NCI-H2196 treated with DMSO at 0.1 percent for 48 hours (cell line): ENCODE measurements at regions not wholly inside any gene's neighbourhood (a gene's known extent, or its start where the extent isn't known, plus 50 kb on each side); places are given as distances from the start of the nearest gene placed in this dataset.

Experiments
- DNase-seq: peaks from one replicate; lab custom pipeline; 2025; ENCODE audit not compliant: unreplicated experiment; lab: John Stamatoyannopoulos, UW

DNA sequence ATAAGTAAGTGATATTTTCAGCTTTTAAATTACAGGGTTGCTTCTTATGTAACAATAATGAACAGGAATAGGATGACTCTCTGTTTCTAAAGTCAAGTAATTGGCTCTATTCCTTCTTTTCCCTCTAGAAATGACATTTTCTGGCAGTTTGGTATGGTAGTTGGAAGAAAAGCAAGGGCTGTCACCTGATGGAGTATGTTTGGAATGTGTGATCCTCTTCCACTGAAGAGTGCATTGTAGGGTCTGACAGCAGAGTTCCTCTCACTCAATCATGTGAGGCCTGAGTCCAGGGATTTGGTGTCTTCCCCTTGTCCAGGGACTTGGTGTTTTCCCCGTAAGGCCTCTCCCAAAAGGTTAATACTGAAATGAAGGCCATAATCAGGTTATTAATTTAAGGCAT lies 233.8 kb upstream of the FBXL7 start:
- no peak for DNase-seq

DNA sequence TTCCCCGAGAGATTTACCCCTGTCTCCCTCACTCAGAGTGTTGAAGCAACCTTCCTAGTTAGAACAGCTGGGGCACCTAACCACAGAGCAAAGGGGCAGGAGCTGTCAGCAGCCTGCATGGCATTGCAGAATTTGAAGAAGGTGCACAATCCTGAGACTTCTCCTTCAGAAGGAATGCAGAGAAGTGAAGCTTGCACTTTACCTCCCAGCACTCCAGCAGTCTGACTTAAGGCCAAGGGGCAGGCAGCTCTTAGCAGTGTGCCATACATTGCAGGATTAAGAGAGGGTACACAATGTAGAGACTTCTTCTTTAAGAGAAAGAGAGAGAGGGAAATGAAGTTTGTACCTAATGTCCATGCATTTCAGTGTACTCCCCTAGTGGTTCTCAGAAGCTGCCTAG lies 236.0 kb upstream of the FBXL7 start:
- DNase-seq = no peak

DNA sequence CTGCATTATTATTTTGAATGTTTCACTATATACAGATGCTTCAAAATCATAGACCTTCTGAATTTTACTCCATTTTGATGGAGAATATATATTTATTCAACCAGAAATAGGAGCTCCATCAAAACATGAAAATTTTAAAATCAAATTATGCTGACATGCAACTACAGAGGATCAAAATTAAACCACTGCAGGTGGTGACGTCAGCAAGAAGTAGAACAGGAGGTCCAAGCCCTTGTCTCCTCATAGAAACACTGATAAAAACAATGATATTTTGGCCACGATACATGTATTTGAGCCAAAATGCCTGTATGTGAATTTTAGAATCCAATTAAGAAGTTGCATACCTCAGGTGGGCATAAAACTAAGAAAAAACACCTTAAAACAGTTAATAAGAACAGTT lies 236.6 kb upstream of the FBXL7 start:
- no peak for DNase-seq

DNA sequence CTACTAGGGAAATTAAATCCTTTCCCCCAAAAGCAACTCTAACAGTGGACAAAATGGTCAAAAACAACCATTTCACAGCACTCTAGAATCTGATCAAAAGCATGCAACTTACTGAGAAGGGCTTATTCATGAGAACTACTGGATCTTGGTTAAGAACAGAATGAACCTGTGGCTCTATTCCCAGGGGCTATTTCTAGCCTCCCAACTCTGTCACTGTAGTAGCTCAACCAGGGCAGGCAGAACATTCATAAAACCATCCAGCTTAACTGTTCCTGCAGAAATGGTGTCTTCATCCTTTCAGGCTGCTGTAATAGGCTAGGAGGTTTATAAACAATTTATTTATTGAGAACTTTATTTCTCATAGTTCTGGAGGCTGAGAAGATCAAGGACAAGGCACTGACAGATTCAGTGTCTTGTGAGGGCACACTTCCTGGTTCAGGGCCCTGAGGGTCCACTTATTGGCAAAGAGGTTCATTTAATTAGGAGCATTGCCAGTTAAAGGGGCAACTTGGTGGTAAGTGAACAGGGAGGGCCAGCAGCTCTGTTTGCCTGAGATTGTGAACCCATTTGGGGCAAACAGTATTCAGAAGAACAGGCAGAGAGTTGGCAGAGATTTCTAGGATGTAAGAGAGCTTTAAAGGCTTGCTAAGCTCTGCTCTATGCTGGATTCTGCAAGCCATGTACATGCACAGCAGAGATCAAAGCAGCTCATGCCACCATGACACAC lies 238.5 kb upstream of the FBXL7 start:
- no peak for DNase-seq

DNA sequence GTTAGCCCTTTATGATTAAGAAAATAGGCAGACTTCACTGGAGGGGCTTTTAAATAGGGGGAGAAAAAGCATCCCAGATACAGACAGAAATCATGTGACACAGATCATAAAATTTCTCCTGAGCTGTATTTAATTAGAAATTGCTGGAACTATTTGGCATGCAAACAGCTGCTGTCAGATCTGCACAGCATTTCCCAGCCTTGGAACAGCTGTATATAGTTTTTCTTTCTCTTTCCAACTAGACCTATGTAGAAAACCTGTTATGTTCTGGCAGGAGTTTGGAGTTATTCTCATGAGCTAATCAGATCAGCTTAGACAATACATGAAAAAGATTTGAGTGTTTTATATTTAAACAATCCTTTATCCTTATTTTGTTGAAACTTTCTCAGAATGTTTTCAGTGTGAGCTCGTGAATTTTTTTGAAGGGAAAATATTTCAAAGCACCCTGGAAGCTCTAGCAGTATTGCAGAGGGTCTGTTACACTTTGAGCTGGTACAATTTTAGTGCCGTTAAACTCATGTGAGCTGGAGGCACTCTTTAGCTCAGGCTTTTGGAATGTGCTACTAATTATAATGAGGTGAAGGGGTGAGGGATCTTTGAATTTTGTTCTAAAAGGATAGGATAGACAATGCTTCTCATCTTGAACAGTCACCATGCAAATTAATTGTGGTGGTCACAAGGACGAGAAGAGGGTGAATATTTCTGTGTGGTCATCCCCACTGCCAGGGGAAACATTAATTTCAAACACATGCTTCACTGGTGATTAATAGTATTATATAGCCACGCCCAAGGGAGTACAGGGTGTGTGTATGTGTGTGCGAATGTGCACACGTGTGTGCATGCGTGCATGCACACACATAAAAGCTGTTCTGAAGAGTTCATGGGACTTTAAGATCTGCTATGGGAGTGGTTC lies 239.4 kb upstream of the FBXL7 start:
- DNase-seq = no peak

DNA sequence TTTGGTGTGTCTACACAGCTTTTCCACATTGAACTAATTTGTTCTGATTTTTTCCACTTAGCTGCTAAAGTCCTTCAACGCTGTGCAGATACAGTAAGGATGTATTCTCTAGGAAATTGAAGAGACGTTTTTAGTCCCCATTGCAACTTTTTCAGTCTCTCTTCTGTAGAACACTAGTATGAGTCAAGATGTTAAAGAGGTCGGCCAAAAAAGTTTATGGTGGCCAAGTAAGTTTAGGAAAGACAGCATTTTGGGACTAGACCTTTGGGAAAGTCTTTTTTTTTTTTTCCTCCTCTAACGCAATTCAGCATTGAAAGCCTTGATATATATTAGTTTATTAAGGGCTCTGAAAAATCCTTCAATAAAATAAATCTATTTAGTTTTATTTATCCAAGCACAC lies 243.5 kb upstream of the FBXL7 start:
- DNase-seq = no peak

DNA sequence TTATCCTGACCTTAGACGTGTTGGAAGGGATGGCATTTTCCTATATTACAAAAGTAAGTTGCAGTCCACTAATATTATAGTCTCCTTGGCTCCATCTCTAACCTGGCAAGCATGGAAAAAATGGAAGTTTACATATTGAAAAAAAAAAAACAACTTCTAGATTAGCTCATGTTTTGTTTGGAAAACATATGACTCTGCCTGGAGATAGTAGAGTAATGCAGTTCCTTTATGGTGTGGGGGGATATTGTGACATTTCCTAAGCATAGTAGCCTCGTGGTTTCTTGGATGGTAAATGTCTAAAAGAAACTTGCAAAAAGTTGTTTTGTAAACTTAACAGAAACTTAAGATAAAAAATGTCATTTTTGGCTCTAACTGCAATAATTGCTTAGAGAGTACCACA lies 244.4 kb upstream of the FBXL7 start:
- no peak for DNase-seq

DNA sequence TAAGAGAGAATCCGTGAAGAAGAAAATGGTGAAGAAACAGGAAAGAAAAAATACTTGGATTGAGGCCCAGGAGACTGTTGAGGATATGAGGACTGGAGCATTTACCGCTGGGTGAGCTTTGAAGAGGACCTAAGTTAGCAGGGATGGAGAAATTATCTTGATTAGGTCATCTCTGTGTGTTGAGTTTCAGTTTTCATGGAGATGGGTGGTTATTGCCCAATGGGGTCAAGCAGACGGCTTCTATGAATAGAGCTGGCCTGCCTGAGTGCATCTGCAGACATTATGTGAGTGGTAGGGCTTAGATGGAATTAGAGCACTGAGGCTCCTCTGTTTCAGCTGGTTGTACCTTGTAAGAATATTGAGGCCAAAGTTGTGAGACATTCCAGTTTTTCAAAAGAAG lies 245.4 kb upstream of the FBXL7 start:
- DNase-seq = no peak

DNA sequence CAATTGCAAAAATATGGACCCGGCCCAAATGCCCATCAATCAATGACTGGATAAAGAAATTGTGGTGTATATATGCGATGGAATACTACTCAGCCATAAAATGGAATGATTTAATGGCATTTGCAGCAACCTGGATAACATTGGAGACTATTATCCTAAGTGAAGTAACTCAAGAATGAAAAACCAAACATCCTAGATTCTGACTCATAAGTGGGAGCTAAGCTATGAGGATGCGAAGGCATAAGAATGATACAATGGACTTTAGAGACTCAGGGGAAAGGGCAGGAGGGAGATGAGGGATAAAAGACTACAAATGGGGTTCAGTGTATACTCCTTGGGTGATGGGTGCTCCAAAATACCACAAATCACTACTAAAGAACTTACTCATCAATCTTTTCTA lies 247.6 kb upstream of the FBXL7 start:
- DNase-seq = no peak

DNA sequence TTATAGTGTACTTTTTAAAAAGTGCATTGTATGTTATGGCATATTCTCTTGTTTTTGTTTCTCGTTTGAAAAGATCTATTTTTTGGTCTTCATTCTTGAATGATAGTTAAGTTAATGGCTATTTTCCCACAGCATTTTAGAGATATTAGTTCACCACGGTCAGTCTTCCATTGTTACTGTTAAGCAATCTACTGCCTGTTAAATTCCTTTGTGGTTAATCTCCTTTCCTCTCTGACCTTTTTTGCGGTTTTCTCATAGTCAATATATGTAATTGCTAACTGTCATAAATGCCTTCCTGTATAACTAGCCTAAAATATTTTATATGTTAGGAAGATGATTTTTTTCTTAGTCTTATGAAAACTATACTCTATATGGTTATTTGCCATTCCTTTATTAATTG lies 250.8 kb upstream of the FBXL7 start:
- DNase-seq = no peak

DNA sequence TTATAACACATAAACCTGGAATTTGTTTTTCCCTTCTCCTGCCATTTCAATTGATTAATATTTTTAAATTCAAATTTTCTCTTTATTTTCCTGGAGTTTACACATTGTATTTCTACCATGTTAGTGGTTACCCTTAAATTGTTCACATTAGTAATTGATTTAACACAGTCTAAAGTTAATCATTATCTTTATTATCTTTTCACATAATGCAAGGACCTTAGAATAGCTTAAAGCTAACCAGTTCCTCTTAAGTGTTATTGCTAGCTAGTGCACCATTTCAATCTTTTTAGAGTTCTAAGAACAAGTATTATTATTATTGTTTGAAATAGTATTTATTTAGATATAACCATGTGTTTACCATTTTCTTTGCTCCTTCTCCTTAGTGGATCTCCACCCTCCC lies 251.2 kb upstream of the FBXL7 start:
- no peak for DNase-seq

DNA sequence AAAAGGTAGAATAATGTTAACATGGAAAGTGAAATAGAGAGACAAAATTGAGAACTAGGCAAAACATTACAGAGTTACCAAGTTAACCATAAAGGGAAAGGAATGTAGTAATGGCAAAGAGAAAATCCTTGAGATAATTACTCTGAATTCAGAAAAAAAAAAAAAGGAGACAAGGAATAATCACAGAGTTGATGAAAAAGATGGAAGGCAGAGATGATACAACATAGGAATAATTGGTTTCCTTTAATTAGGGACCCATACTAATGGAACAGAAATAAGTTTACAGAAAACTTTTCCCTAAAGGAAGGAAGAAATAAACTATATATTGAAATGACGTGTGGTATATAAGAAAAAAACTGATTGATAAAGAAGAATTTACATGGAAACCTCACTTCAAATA lies 254.1 kb upstream of the FBXL7 start:
- DNase-seq = no peak

DNA sequence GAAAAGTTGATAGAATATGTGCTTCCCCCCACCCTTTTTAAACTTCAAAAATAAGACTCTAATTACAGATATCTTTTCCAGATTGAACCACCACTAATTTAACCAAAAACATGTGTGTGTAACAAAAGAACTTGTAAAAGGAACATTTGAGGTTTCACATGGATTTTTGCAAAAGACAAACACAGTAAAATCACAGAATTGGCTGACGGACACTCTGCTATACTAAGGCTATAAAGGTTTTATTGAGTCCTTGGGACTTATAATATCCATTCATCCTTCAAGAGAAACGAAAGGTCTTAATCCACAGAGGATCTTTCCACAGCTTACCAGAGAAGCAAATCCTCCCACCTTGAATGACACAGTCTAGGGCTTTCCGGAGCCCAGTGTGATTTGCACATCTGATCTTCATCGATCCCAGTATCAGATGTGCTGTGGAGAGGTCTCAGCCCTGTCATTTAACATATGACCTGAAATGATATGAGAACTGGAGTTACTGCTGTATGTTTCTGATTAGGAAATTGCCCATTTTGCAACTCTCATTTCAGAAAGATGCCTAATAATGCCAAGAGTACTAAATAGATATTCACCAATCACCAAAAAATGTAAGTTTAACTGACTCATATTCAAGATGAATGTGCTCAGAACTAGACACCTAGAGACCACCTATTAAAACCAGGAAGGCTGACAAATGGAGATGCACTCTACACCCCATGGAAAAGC lies 256.5 kb upstream of the FBXL7 start:
- DNase-seq = no peak

DNA sequence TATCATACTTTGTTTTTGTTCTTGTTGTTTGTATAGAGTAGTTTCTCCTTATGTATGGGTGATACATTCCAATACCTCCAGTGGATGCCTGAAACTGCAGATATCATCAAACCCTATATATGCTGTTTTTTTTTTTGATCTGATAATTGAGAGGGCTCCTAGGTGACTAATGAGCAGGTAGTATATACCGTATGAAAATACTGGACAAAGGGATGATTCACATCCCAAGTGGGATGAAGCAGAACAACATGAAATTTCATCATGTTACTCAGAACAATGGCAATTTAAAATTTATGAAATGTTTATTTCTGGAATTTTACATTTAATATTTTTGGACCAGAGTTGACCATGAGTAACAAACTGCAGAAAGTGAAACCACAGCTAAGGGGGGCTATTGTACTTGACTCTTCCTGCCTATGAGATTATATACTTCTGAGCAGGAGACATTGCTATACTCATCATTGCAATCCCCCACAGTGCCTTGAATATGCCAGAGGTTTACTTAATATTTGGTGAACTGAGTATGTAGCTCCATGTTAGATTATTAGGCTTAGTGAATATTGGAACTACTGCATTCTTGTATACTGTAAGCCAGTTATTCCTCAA lies 258.7 kb upstream of the FBXL7 start:
- DNase-seq = no peak

DNA sequence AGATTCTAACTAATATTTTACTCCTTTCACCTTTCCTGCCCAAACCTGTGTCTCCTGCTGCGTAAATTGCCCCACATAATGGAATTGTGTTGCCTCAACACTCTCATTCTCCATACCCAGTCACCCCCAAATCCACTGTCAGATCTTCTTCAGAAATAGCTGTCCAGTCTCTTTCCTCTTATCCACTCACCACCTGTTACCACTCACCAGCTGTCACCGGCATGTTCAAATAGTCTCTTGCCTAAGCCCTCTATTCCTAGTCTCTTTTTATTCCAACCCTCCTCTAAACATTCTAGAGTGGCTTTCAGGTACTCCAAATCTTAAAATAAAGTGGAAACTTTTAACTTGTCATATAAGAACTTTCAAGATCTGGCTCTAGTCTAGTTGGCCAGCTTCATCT lies 262.0 kb upstream of the FBXL7 start:
- no peak for DNase-seq

DNA sequence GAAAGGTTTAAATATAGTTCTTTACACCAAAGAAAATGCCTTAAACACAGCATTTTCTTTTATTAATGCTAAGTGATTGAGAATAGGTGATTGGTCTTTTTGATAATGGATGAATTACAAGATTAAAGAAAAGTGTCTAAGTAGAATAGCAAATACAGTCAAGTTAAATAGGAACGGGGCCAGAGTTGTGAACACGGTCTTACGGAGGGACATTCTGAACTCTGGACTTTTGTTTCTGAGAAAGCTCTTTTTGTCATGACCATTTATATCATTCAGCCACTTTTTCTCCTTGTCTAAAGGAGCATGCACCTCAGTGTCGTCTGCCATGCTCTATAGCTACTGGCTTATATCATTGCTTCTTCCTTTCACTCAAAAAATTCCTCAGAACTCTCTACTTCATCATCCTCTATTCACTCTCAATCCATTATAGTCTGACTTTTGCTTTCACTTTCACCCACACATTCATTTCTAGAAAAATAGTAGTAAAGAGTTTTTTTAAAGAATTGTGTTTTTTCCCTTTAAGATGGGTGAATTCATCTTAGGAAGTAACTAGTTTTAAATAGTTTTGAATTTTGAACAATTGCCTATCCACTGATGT lies 263.0 kb upstream of the FBXL7 start:
- no peak for DNase-seq

DNA sequence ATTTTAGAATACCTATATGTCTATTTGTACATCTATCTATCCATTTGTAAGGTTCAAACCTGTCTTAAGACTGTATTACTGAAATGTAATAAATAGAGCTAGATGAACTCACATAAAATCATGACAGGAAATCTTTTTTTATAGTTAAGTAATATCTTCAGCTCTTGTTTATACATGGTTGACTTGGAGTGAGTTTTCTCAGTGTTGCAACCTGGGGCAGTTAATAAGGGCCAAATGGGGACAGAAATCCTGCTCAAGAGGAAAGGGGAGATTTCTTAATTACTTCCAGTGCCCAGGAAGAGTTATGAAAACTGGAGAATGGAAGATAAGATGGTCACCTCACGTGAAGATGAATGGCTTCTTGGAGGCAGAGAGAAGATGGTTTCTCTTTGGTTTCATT lies 265.1 kb upstream of the FBXL7 start:
- no peak for DNase-seq

DNA sequence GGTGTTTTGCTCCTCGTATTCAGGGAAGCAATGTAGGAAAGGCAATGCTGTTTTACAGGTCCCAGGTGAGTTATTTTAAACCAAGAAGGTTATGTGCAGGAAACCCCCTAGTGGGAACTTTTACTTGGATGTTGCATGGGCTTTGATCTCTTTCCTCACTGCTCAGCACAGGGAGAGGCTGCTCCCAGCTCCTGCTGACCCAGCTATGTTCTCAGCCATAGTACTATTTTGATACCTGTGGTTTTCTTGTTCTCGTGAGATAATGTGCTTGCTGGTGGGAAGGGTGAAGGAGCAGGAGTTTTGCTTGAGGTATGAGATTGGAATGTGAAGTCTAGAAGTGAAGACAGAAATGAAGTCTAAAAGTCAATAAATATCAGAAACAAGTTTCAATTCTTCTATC lies 265.6 kb upstream of the FBXL7 start:
- DNase-seq = no peak

DNA sequence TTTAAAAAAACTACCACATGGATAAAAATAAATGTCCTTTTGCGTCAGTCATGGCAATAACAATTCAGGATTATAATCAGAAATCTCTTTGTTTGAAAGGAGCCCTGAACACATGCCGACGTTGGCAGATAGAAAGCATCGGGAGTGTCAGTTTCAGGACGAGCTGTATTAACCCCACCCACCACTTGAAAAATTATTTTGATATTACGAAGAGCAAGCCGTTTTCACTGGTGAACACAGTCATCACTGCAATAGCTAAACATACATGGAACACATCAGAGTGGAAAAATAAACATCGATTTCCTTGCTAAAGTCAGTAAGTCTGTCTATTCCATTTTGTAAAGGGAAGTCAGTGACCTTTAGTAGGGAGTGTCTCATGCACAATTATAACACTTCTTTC lies 266.4 kb upstream of the FBXL7 start:
- DNase-seq = no peak

DNA sequence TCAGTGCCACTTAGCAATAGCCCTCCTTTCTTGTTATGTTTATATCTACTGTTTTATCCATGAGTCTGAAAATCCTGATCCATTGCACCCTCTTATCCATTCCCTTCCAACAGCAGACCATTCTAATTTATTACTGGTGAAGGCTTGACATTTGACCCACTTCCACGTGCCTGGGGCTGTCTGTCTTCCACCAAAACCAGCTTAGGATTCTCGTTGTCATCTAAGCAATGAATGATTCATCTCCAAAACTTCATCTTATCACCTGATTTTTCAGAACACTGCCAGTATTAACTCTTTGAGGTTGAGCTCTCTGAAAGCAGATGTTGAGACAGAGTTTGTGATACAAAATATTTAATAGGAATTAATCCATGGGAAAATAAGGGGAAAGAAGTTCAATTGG lies 277.8 kb upstream of the FBXL7 start:
- DNase-seq = no peak

DNA sequence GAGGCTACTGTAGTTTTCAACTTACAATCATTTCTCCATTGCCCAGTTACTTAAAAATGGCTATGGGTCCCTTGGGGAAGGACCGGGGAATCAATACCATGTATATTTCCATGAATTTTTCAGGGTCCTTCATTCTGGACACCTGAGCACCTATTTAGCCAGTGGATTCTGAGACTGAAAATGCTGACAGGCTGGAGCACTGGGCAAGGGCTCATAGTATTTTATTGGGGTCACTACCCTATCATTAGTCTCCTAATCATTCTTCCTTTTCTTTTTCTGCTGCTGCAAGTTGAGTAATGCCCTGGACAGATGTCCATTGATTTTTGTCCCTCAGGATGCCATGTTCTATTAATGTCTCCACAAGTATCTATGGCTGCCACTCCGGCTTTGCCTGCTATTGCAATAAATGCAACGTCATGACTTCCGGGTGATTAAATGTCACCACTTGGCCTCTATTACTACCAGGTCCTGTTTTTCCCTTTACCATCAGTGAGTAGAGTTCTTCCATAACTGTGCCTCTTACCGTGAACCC lies 279.3 kb upstream of the FBXL7 start:
- no peak for DNase-seq
